ENCODE measurements at regions not wholly inside any gene's neighbourhood (a gene's known extent, or its start where the extent isn't known, plus 50 kb on each side); places are given as distances from the start of the nearest gene placed in this dataset.

DNA sequence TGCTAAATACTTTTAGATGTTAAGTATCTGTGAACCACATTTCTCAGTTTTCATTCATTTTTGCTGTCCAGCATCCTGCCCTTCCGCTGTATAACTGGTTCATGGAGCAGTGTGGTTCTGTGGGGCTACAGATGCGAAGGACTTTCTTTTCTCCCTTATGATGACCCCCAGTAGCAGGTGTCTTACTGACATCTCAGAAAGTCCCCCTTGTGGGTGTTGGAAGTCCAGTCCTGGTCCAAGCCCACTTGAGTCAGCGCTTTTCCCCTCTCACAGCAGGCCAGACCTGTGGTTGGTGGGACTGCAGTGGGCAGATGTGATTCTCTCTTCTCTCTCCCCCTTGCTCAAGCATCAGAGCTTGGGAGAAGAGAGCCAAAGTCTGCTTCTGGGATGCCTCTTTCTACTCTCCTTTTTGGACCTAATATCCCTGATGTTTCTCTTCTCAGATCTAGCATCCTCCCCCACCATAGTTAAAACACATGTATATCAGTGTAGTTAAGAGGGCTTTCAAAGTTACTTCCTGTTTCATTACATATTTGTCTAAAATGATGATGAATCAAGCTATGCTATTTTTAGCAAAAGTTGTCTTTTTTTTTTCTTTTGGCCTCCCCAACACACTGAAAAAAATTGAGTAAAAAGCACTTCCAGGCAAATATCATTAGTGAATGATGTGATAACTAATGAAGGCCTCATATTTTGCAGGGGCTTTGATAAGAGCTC, 119.5 kb upstream of the ZNF618 start:
- Histone ChIP-seq H3K4ac (ENCODE audit: low read depth, low read length) (no peak overlapping the region), H3K79me2 (ENCODE audit: control insufficient read depth, insufficient read depth, low read length) (no peaks in the 10 kb centered on the region), H4K5ac (ENCODE audit: low read length) (no peak overlapping the region), H3K36me3 (ENCODE audit: control insufficient read depth, insufficient read depth, low read length) (no peaks in the 10 kb centered on the region), H3K27ac (ENCODE audit: low read depth, low read length) (no peak overlapping the region), H4K8ac (ENCODE audit: low read depth, low read length) (no peak overlapping the region), H3K18ac (ENCODE audit: low read length) (no peak overlapping the region), H2AK5ac (ENCODE audit: low read length) (no peak overlapping the region), H3K9ac (ENCODE audit: low read length) (no peak overlapping the region), H2BK15ac (replicated peaks; ENCODE audit: low read depth) (no peak overlapping the region), H3K23ac (ENCODE audit: low read length) (no peak overlapping the region), H3K56ac (ENCODE audit: low read length) (no peak overlapping the region), H3K27me3 (ENCODE audit: insufficient read depth, low read length, poor library complexity) (no peaks in the 10 kb centered on the region), H3K4me3 (ENCODE audit: low read length) (no peak overlapping the region), H3K4me2 (ENCODE audit: low read length) (no peak overlapping the region), H3K4me1 (ENCODE audit: control insufficient read depth, low read depth, low read length) (peaks cover 3% of the 10 kb centered on the region), H2BK120ac (ENCODE audit: low read depth, low read length) (no peak overlapping the region), H2BK5ac (ENCODE audit: low read length) (no peak overlapping the region), H3K79me1 (ENCODE audit: low read length) (no peaks in the 10 kb centered on the region)
- DNase-seq = no peak
- no CpG with 5 or more reads among the region's 3 CpGs for WGBS (ENCODE audit: extremely low coverage, insufficient coverage, low lambda C conversion rate)

DNA sequence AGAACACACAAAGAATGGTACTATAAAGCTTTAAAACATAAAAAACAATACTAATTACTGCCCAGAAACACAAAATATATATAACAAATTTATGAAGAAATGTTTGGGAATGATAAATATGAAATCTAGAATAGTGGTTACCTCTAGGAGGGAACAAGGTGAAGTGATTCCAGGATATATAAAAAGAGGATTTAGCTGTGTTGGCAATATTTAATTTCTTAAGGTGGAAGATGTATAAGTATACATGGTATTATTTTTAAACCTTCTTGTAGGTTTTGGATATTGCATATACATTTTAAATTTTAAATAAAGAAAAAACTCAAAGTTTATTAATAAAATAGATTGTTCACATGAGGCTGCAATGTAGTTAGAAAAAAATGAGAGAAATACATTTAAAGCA, 112.7 kb upstream of the ZNF618 start:
- Histone ChIP-seq H2BK15ac (replicated peaks; ENCODE audit: low read depth) (no peak overlapping the region), H2BK5ac (ENCODE audit: low read length) (no peak overlapping the region), H3K56ac (ENCODE audit: low read length) (no peak overlapping the region), H3K4me2 (ENCODE audit: low read length) (no peak overlapping the region), H3K23ac (ENCODE audit: low read length) (no peak overlapping the region), H4K5ac (ENCODE audit: low read length) (no peak overlapping the region), H4K8ac (ENCODE audit: low read depth, low read length) (no peak overlapping the region), H3K27me3 (ENCODE audit: insufficient read depth, low read length, poor library complexity) (no peaks in the 10 kb centered on the region), H3K79me2 (ENCODE audit: control insufficient read depth, insufficient read depth, low read length) (no peaks in the 10 kb centered on the region), H3K4me1 (ENCODE audit: control insufficient read depth, low read depth, low read length) (no peaks in the 10 kb centered on the region), H3K27ac (ENCODE audit: low read depth, low read length) (no peak overlapping the region), H3K79me1 (ENCODE audit: low read length) (no peaks in the 10 kb centered on the region), H3K4ac (ENCODE audit: low read depth, low read length) (no peak overlapping the region), H3K18ac (ENCODE audit: low read length) (no peak overlapping the region), H3K36me3 (ENCODE audit: control insufficient read depth, insufficient read depth, low read length) (no peaks in the 10 kb centered on the region), H3K9ac (ENCODE audit: low read length) (no peak overlapping the region), H2AK5ac (ENCODE audit: low read length) (no peak overlapping the region), H3K4me3 (ENCODE audit: low read length) (no peak overlapping the region), H2BK120ac (ENCODE audit: low read depth, low read length) (no peak overlapping the region)
- DNase-seq = no peak

DNA sequence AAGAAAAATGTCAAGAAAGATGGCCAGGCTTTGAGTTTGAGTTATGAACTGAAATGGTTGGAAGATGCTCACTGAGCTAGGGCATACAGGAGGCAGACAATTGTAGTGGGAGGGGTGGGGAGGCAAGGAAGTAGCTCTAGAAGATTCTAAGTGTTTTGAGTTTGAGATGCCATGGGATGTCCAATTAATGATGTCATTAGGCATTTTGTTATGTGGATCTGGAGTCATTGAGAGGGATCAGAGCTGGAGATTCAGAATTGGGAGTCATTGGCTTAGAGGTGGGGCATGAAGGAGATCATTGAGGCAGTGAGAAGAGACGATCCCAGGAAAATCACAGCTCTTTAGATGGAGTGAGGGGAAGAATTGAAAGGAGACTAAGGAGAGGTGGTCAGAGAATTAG, 111.5 kb upstream of the ZNF618 start:
- WGBS (ENCODE audit: extremely low coverage, insufficient coverage, low lambda C conversion rate) = no CpG with 5 or more reads among the region's 1 CpG
- Histone ChIP-seq H3K18ac (ENCODE audit: low read length) (no peak overlapping the region), H4K8ac (ENCODE audit: low read depth, low read length) (no peak overlapping the region), H2BK15ac (replicated peaks; ENCODE audit: low read depth) (no peak overlapping the region), H2BK5ac (ENCODE audit: low read length) (no peak overlapping the region), H3K79me1 (ENCODE audit: low read length) (no peaks in the 10 kb centered on the region), H3K56ac (ENCODE audit: low read length) (no peak overlapping the region), H3K79me2 (ENCODE audit: control insufficient read depth, insufficient read depth, low read length) (no peaks in the 10 kb centered on the region), H3K23ac (ENCODE audit: low read length) (no peak overlapping the region), H4K5ac (ENCODE audit: low read length) (no peak overlapping the region), H3K4me1 (ENCODE audit: control insufficient read depth, low read depth, low read length) (no peaks in the 10 kb centered on the region), H3K4me3 (ENCODE audit: low read length) (no peak overlapping the region), H3K9ac (ENCODE audit: low read length) (no peak overlapping the region), H3K36me3 (ENCODE audit: control insufficient read depth, insufficient read depth, low read length) (no peaks in the 10 kb centered on the region), H3K4me2 (ENCODE audit: low read length) (no peak overlapping the region), H2BK120ac (ENCODE audit: low read depth, low read length) (no peak overlapping the region), H3K27me3 (ENCODE audit: insufficient read depth, low read length, poor library complexity) (no peaks in the 10 kb centered on the region), H2AK5ac (ENCODE audit: low read length) (no peak overlapping the region), H3K4ac (ENCODE audit: low read depth, low read length) (no peak overlapping the region), H3K27ac (ENCODE audit: low read depth, low read length) (no peak overlapping the region)
- no peak for DNase-seq

DNA sequence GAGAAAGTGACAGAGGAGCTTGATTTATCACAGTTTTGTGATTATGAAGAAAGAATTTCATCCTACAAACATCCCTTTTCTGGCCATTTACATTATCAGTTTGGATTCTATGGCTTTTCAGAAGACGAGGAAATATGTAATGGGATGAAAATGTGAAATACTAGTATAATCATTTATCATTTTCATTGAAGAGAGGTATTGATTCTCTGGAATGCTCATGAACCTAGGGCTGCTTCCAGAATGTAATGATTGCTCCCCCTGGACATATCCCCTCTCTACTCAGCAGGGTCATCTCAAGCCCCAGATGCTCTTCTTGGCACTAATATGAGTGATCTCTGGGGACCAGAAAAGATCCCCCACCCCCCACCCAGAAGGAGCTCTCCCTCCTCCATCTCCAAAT, 106.7 kb upstream of the ZNF618 start:
- H2AK5ac ChIP-seq (ENCODE audit: low read length) = no peak overlapping the region
- H3K4me1 ChIP-seq (ENCODE audit: control insufficient read depth, low read depth, low read length) = no peaks in the 10 kb centered on the region
- H3K79me1 ChIP-seq (ENCODE audit: low read length) = no peaks in the 10 kb centered on the region
- H3K79me2 ChIP-seq (ENCODE audit: control insufficient read depth, insufficient read depth, low read length) = no peaks in the 10 kb centered on the region
- no CpG with 5 or more reads among the region's 1 CpG for WGBS (ENCODE audit: extremely low coverage, insufficient coverage, low lambda C conversion rate)
- no peak overlapping the region for H3K4me3 ChIP-seq (ENCODE audit: low read length)
- no peak for DNase-seq
- no peak overlapping the region for H3K4ac ChIP-seq (ENCODE audit: low read depth, low read length)
- H4K5ac ChIP-seq (ENCODE audit: low read length) = no peak overlapping the region
- H3K18ac ChIP-seq (ENCODE audit: low read length) = no peak overlapping the region
- H3K56ac ChIP-seq (ENCODE audit: low read length) = no peak overlapping the region
- H3K4me2 ChIP-seq (ENCODE audit: low read length) = no peak overlapping the region
- no peak overlapping the region for H3K23ac ChIP-seq (ENCODE audit: low read length)
- H3K9ac ChIP-seq (ENCODE audit: low read length) = no peak overlapping the region
- no peak overlapping the region for H2BK5ac ChIP-seq (ENCODE audit: low read length)
- H2BK15ac ChIP-seq (replicated peaks; ENCODE audit: low read depth) = no peak overlapping the region
- no peak overlapping the region for H2BK120ac ChIP-seq (ENCODE audit: low read depth, low read length)
- no peak overlapping the region for H3K27ac ChIP-seq (ENCODE audit: low read depth, low read length)
- no peak overlapping the region for H4K8ac ChIP-seq (ENCODE audit: low read depth, low read length)
- no peaks in the 10 kb centered on the region for H3K27me3 ChIP-seq (ENCODE audit: insufficient read depth, low read length, poor library complexity)
- H3K36me3 ChIP-seq (ENCODE audit: control insufficient read depth, insufficient read depth, low read length) = no peaks in the 10 kb centered on the region

DNA sequence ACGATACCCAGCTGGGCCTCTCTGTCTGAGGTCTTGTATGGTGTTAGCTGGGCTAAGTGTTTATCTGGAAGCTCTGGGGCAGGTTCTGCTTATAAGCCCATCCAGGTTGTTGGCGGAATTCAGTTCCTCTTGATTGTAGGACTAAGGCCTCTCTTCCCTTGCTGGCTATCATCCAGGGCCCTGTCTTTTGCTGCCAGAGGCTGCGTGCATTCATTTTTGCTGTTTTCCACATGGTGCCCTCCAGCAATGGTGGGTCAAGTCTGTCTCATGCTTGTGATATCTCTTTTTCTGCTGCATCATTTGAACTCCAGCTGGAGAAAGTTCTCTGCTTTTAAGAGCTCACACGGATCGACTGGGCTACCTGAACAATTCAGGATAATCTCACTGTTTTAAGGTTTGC, 105.7 kb upstream of the ZNF618 start:
- DNase-seq = no peak
- H4K8ac ChIP-seq (ENCODE audit: low read depth, low read length) = no peak overlapping the region
- H3K79me2 ChIP-seq (ENCODE audit: control insufficient read depth, insufficient read depth, low read length) = no peaks in the 10 kb centered on the region
- H3K79me1 ChIP-seq (ENCODE audit: low read length) = no peaks in the 10 kb centered on the region
- no peaks in the 10 kb centered on the region for H3K36me3 ChIP-seq (ENCODE audit: control insufficient read depth, insufficient read depth, low read length)
- H3K56ac ChIP-seq (ENCODE audit: low read length) = no peak overlapping the region
- no peak overlapping the region for H3K4ac ChIP-seq (ENCODE audit: low read depth, low read length)
- H3K27ac ChIP-seq (ENCODE audit: low read depth, low read length) = no peak overlapping the region
- no peak overlapping the region for H4K5ac ChIP-seq (ENCODE audit: low read length)
- H3K18ac ChIP-seq (ENCODE audit: low read length) = no peak overlapping the region
- no peak overlapping the region for H3K9ac ChIP-seq (ENCODE audit: low read length)
- H2BK15ac ChIP-seq (replicated peaks; ENCODE audit: low read depth) = no peak overlapping the region
- H3K27me3 ChIP-seq (ENCODE audit: insufficient read depth, low read length, poor library complexity) = no peaks in the 10 kb centered on the region
- H3K23ac ChIP-seq (ENCODE audit: low read length) = no peak overlapping the region
- no peak overlapping the region for H3K4me3 ChIP-seq (ENCODE audit: low read length)
- H3K4me2 ChIP-seq (ENCODE audit: low read length) = no peak overlapping the region
- no peak overlapping the region for H2BK5ac ChIP-seq (ENCODE audit: low read length)
- no peaks in the 10 kb centered on the region for H3K4me1 ChIP-seq (ENCODE audit: control insufficient read depth, low read depth, low read length)
- WGBS (ENCODE audit: extremely low coverage, insufficient coverage, low lambda C conversion rate) = no CpG with 5 or more reads among the region's 5 CpGs
- H2AK5ac ChIP-seq (ENCODE audit: low read length) = no peak overlapping the region
- H2BK120ac ChIP-seq (ENCODE audit: low read depth, low read length) = no peak overlapping the region

DNA sequence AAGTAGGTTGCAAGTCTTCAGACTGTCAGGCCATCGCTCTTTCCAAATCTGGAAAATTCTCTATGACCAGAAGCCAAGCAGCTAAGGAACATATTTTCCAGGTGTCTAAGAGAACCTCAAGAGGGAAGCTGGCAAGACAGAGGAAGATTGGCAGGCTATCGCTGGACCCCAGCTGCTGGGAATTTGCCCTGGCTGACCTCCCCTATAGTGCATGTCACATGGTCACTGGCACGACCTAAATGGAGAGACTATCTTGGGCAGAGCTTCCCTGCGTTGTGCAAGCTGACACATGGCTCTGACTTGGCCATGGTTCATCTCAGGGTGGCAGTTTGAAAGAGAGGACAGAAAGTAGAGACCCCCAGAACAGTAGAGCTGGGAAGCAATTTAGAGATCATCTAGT, 104.9 kb upstream of the ZNF618 start:
- H3K36me3 ChIP-seq (ENCODE audit: control insufficient read depth, insufficient read depth, low read length) = no peaks in the 10 kb centered on the region
- H3K56ac ChIP-seq (ENCODE audit: low read length) = no peak overlapping the region
- no peak overlapping the region for H2BK120ac ChIP-seq (ENCODE audit: low read depth, low read length)
- H3K4ac ChIP-seq (ENCODE audit: low read depth, low read length) = no peak overlapping the region
- no peak for DNase-seq
- H3K4me1 ChIP-seq (ENCODE audit: control insufficient read depth, low read depth, low read length) = no peaks in the 10 kb centered on the region
- no peak overlapping the region for H4K8ac ChIP-seq (ENCODE audit: low read depth, low read length)
- no peak overlapping the region for H3K4me2 ChIP-seq (ENCODE audit: low read length)
- H2AK5ac ChIP-seq (ENCODE audit: low read length) = no peak overlapping the region
- H2BK5ac ChIP-seq (ENCODE audit: low read length) = no peak overlapping the region
- no peaks in the 10 kb centered on the region for H3K79me2 ChIP-seq (ENCODE audit: control insufficient read depth, insufficient read depth, low read length)
- H3K23ac ChIP-seq (ENCODE audit: low read length) = no peak overlapping the region
- no peak overlapping the region for H4K5ac ChIP-seq (ENCODE audit: low read length)
- H3K27ac ChIP-seq (ENCODE audit: low read depth, low read length) = no peak overlapping the region
- no peak overlapping the region for H2BK15ac ChIP-seq (replicated peaks; ENCODE audit: low read depth)
- no peaks in the 10 kb centered on the region for H3K79me1 ChIP-seq (ENCODE audit: low read length)
- no peak overlapping the region for H3K9ac ChIP-seq (ENCODE audit: low read length)
- no peak overlapping the region for H3K4me3 ChIP-seq (ENCODE audit: low read length)
- no CpG with 5 or more reads among the region's 4 CpGs for WGBS (ENCODE audit: extremely low coverage, insufficient coverage, low lambda C conversion rate)
- H3K18ac ChIP-seq (ENCODE audit: low read length) = no peak overlapping the region
- no peaks in the 10 kb centered on the region for H3K27me3 ChIP-seq (ENCODE audit: insufficient read depth, low read length, poor library complexity)
